Transverse colon (tissue), 3 donors: ENCODE measurements at regions not wholly inside any gene's neighbourhood (a gene's known extent, or its start where the extent isn't known, plus 50 kb on each side); places are given as distances from the start of the nearest gene placed in this dataset.

Experiments used
- CTCF ChIP-seq, 5 experiments: fragments of 200-600 bp in 3 of 5; fragments of 450-650 bp in 2 of 5; sonication (generic) in 3 of 5; IDR thresholded peaks; 1 replicate in 2 of 5; 2 replicates in 3 of 5; pipeline ENCODE4 v1.5.1; 2016 to 2017; ENCODE audit warnings: antibody characterized with exemption in 5 of 5, inconsistent platforms in 3 of 5, mild to moderate bottlenecking in 2 of 5, moderate library complexity in 1 of 5
- POLR2A ChIP-seq: fragments of 450-650 bp; IDR thresholded peaks from one replicate; pipeline ENCODE4 v1.6.1; 2016; ENCODE audit warnings: antibody characterized with exemption, mild to moderate bottlenecking, moderate library complexity

GRCh38 chr9:129514497-129514867, 106.4 kb downstream of the C9orf50 start:
- TF ChIP-seq CTCF (IDR thresholded peaks at IDR 0.05) (no peak), POLR2A (no peak)
